B cell (primary cell): ENCODE measurements at regions not wholly inside any gene's neighbourhood (a gene's known extent, or its start where the extent isn't known, plus 50 kb on each side); places are given as distances from the start of the nearest gene placed in this dataset.

ENCODE experiments used
- EZH2 ChIP-seq: IDR thresholded peaks from 2 replicates; pipeline ENCODE4 v1.6.1; 2012; ENCODE audit warnings: borderline replicate concordance, low read depth, mild to moderate bottlenecking, moderate library complexity, low read length; ENCODE audit not compliant: insufficient read depth, poor library complexity, severe bottlenecking
- TF ChIP-seq, protein P1 (sequence below): fragments of 200-600 bp; IDR thresholded peaks from one replicate; pipeline ENCODE4 v1.8.0; 2022; ENCODE audit warnings: antibody characterized with exemption, mild to moderate bottlenecking

DNA sequence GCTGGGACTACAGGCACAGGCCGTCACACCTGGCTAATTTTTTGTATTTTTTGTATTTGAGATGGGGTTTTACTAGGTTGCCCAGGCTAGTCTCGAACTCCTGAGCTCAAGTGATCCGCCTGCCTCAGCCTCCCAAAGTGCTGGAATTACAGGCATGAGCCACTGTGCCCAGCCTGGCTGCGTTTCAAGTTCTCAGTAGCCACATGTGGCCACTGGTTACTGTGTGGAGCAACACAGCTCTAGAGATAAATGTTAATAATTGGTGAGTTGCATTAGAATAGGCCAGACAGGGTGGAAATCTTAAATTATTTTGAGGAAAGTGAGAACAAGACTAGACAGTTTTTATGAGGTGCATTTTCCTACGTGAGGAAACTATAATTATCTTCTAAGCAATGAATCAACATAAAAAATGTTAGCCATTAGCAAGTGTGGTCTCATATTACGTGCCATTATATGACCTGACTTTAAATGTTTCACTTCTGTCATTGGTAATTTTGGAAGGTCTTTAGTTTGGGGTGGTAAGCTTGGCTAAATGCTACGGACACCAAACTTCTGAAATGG, 129.6 kb downstream of the PLEKHG1 start:
- TF ChIP-seq, protein P1, sequence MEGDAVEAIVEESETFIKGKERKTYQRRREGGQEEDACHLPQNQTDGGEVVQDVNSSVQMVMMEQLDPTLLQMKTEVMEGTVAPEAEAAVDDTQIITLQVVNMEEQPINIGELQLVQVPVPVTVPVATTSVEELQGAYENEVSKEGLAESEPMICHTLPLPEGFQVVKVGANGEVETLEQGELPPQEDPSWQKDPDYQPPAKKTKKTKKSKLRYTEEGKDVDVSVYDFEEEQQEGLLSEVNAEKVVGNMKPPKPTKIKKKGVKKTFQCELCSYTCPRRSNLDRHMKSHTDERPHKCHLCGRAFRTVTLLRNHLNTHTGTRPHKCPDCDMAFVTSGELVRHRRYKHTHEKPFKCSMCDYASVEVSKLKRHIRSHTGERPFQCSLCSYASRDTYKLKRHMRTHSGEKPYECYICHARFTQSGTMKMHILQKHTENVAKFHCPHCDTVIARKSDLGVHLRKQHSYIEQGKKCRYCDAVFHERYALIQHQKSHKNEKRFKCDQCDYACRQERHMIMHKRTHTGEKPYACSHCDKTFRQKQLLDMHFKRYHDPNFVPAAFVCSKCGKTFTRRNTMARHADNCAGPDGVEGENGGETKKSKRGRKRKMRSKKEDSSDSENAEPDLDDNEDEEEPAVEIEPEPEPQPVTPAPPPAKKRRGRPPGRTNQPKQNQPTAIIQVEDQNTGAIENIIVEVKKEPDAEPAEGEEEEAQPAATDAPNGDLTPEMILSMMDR, result no peak
- TF ChIP-seq EZH2, result no peak
